ENCODE measurements at regions not wholly inside any gene's neighbourhood (a gene's known extent, or its start where the extent isn't known, plus 50 kb on each side); places are given as distances from the start of the nearest gene placed in this dataset.
"Not testable (repeated sequence)": the region's sequence is repeated elsewhere in the genome, so short reads cannot be mapped to it uniquely, and the experiment has no call there.

- DNase-seq (ENCODE audit: low read depth): no peak
Observed at GRCh38 chr20:22070610-22071058, 365.2 kb downstream of the PAX1 start.

GRCh38 chr20:22063753-22064152, 358.3 kb downstream of the PAX1 start:
- no peak for DNase-seq (ENCODE audit: low read depth)

GRCh38 chr20:22062874-22063273, 357.4 kb downstream of the PAX1 start:
- DNase-seq (ENCODE audit: low read depth): no peak

DNA sequence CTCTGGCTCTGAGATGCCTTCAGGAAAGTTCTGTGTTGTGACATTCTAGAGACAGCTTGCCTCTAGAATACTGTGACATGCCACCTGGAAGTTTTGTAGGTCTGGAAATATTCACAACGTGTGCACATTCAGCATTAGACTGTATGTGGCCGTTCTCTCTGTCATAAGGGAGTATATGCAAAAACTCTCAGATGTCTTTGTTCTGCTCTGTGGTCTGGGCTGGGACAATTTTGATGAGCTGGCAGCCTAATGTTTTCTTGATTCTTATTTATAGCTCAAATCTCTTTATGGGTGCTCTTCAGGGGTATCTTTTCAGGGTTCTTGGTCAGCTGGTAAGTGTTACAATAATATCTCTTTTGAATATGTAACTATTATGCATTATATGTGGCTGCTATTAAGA, 355.1 kb downstream of the PAX1 start:
- DNase-seq (ENCODE audit: low read depth): no peak

DNA sequence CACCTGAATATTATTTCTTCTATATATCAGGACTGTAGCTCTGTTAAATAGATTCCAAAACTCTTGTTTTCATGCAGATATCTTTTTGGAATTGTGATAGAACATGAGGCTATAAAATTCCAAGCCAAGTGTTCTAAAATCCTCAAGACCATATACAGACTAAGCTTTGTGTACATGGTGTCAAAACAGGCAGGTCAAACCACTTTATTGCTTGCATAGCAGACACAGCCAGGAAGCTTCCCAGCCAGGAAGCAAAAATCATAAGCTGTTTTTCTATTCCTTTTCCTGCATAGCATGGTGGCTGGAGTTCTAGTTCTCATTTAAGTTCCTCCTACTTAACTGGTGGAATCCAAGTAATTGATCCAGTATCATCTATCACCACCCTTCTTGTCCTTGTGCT, 353.3 kb downstream of the PAX1 start:
- DNase-seq (ENCODE audit: low read depth): no peak

DNA sequence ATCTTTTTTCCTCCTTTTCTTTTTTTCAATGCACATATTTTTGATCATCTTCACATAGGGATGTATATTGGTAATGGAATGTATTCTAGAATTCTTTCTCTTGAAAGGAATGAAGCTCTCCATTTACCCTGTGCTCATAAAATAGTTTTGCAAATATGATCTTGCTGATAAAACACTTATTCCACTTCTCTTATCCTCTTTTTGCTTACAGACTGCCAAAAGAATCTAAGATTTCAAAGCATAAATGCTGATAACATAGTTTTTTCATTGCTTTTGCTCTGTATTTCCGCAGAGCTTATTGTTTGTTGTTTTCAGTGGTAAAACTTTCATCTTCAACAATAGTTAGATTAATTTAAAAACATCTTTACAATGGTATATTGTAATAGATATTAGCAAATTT, 350.5 kb downstream of the PAX1 start:
- DNase-seq (ENCODE audit: low read depth): no peak

DNA sequence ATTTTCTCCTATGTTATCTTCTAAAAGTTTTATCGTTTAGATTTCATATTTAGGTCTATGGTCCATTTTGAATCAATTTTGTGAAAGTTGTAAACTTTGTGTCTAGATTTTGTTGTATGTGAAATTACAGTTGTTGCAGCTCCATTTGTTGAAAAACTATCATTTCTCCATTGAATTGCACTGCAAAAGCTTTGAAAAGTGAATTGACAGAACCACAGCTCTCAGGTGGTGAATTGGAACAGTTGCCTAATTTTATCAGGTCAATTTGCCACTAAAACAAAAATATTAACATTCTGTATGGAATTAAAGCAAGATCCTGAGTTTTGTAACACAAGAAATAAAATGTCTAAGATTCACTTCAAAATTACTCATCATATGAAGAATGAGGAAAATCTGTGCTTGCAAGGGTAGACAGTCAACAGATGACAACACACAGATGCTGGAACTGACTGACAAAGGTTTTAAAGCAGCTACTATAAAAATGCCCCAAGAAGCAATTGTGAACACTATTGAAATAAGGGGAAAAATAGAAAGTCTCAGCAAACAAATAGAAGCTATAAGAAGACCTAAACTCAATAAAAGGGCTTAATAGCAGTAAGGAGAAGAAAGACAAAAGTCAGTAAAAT, 346.7 kb downstream of the PAX1 start:
- DNase-seq (ENCODE audit: low read depth): no peak

- not testable (repeated sequence) for DNase-seq (ENCODE audit: low read depth)
Observed at GRCh38 chr20:22045956-22046507, 340.6 kb downstream of the PAX1 start.

GRCh38 chr20:22027423-22027822, 322.0 kb downstream of the PAX1 start:
- DNase-seq (ENCODE audit: low read depth): no peak

DNA sequence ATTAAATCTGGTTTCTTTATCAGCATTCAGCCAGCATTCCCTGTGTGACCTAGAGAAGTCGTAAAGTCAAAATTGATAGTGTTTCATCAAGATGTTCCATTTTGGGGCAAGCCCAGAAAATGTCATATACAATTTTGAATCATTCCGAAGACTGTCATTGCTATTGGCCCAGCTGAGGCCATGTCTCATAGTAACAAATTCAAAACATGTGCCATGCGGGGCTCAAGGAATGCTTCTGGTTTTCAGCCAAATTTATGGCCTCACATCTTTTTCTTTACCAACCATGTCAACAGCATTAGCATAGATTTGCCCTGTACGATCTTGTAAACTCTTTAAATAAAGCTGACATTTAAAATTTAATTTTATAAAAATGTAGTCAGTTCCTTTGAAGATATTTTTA, 314.7 kb downstream of the PAX1 start:
- no peak for DNase-seq (ENCODE audit: low read depth)

GRCh38 chr20:22008456-22008855, 303.0 kb downstream of the PAX1 start:
- DNase-seq (ENCODE audit: low read depth): no peak

DNA sequence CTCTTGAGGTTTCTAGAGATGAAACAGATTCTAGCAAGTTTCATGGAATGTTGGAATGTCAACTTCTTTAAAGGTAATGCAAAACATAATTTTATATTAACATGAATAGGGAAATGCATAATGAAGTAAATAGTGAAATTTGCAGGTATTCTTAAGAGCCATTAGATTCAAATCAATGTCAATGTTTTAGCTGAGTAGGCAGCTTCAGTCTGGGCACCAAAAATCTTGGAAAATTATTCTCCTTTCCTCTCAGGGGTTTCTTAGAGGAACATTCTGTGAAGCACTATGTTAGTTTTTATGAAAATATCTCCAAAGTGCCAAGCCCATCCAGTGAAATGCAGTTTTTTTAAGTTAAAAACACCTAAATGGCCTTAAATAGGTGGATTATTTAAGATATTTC, 300.8 kb downstream of the PAX1 start:
- DNase-seq (ENCODE audit: low read depth): no peak

GRCh38 chr20:22005535-22005934, 300.1 kb downstream of the PAX1 start:
- DNase-seq (ENCODE audit: low read depth): no peak

GRCh38 chr20:22004946-22005345, 299.5 kb downstream of the PAX1 start:
- DNase-seq (ENCODE audit: low read depth): no peak

GRCh38 chr20:22003680-22004079, 298.2 kb downstream of the PAX1 start:
- DNase-seq (ENCODE audit: low read depth): no peak

GRCh38 chr20:22001886-22002285, 296.4 kb downstream of the PAX1 start:
- no peak for DNase-seq (ENCODE audit: low read depth)

DNA sequence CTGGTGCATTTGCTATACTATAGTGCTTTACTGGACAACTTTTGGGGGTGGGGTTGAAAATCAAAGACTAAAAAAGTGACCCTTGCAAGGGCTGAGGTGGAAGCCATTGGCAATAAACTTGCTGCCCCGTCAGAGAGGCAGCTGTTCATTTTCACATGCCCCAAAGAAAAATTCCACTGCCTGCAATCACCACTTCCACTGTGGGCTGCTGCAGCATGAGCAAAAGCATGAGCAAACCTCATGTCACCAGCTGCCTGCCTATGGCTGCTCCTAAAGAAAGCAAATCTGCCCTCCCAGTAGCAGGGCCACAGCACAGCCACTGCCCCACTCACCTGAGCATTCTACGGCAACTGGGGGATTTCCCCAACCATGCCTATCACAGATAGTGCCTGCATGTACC, 290.0 kb downstream of the PAX1 start:
- DNase-seq (ENCODE audit: low read depth): no peak

DNA sequence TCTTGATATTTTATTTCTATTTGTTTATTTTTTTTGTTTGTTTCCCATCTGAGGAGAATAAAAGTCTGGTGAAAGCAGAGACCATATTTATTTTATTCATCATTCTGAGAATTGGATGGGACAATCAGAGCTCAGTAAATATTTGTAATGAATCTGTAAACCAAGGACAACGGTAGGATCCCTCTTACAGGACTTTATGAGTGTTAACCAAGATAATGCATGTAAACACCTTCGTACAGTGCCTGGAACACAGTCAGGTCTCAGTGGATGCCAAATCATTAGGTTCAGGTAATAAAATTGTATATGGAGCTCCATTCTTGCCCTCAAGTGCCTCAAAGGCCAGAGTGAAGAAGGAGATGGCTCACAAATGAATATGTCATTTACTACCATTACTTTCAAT, 288.7 kb downstream of the PAX1 start:
- no peak for DNase-seq (ENCODE audit: low read depth)

DNA sequence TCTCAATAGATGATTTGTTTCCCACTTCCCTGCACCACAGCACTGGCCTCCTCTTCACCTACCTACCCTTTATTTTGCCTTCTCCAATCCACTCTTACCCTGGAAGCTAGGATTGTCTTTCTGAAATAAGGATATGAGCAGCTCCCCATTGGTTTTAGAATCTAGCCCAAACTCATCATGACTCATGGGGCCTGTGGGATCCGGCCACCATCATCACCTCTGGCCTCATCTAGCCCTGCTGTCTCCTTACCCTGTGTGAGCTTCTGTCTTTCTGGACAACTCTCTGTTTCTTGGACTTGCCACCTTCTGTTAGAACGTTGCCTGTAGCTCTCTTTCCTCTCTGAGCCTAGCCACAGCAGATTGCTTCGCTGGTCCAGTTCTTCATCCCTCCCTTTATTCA, 277.1 kb downstream of the PAX1 start:
- DNase-seq (ENCODE audit: low read depth): no peak

GRCh38 chr20:21981597-21982344, 276.3 kb downstream of the PAX1 start:
- DNase-seq (ENCODE audit: low read depth): no peak

DNA sequence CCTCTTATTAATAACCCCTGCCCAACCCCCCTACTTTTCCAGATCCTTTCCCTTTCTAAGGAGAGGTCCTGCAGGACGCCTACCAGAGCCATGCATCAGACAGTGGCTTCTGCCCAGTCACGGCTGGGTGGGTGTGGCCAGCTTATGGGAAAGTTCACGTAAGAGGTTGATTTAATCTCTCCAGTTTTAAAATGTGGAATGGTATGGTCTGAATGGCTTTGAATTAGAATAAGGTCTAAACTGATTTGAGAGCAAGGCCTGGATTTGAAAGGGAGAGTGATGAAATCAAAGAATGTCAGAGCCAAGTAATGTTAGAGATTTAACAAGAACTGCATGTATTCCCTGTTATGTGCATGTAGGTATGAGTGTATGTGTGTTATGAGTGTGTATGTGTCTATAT, 275.7 kb downstream of the PAX1 start:
- no peak for DNase-seq (ENCODE audit: low read depth)

DNA sequence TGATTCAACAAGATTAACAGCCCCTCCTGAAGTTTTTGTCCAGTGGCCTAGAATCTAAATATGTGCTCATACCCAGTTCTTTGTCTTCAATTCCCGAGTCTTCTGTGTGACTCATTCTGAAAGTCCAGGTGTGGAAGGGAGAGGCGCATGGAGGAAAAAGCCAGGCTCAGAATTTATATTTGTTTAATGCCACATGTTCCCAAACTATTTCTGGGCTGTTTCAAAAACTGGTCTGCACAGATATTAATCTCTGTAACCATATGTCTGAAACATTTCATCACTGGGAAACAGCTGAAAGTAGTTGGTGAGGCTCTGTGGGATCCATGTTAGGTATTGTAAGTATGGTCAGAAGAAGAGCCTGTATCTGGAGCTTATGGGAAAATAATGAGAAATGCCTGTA, 266.0 kb downstream of the PAX1 start:
- DNase-seq (ENCODE audit: low read depth): no peak

- DNase-seq (ENCODE audit: low read depth): no peak
Observed at GRCh38 chr20:21968486-21968885, 263.0 kb downstream of the PAX1 start.

DNA sequence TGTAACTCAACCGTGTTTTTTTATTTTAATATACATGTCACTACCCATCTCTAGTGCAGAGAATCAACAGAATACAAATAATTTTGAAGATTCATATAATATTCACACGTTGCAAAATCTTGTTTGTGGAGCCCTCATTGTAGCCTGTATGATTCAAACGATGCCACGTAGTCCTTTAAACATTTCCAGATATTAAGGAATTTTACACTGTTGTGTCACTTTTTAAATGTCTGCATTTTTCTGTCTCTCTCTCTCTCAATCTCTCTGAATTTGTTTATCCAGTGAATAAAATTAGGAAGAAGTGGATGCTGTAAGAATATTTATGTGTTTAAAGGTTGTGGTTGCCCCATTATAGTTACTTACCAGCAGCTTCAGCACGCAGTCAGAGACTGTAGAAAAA, 262.0 kb downstream of the PAX1 start:
- no peak for DNase-seq (ENCODE audit: low read depth)
